Stimulated activated CD4-positive, alpha-beta T cell treated with anti-CD3 and anti-CD28 coated beads, Interleukin-15, amount 100 ng/mL, for 1 hour (primary cell): ENCODE measurements at regions not wholly inside any gene's neighbourhood (a gene's known extent, or its start where the extent isn't known, plus 50 kb on each side); places are given as distances from the start of the nearest gene placed in this dataset.

Experiments used
- DNase-seq, 2 donors: peaks; one replicate each; pipeline ENCODE4 v3.0.0-alpha.2; 2020; ENCODE audit warnings: low read depth in 1 of 2, low spot score in 1 of 2

DNA sequence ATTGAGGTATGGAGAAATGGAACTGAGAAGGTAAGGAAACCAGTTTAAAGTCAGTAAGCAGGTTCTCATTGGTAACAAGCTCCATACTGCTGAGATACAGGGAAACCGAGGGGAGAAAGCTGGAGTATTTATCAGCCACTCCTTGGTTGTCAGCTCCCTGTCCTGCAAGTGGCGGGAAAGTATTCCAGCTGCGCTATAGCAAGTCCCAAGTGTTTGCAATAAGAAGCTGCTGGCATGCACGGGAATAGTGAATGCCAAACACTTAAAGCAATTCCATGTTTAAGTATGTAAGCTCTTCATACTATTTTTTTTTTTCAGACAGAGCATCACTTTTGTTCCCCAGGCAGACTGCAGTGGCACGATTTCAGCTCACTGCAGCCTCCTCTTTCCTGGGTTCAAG, 1601.1 kb downstream of the SUCLG1 start:
- DNase-seq = no peak

- no peak for DNase-seq
These were observed 1605.8 kb downstream of the SUCLG1 start for GRCh38 chr2:82853299-82853698.

GRCh38 chr2:82852787-82853186, 1606.3 kb downstream of the SUCLG1 start:
- DNase-seq = no peak

DNA sequence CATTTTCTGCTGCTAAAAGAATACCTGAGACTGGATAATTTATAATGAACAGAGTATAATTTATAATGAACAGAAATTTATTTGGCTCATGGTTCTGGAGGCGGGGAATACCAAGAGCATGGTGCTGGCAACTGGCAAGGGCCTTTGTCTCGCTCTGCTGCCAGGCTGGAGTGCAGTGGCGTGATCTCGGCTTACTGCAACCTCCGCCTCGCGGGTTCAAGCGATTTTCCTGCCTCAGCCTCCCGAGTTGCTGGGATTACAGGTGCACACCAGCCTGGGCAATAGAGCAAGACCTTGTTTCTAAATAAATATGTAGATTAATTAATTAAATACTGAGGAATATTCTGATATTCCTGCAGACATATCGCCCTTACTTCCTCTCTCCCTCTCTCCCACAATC, 1610.8 kb downstream of the SUCLG1 start:
- DNase-seq = no peak

DNA sequence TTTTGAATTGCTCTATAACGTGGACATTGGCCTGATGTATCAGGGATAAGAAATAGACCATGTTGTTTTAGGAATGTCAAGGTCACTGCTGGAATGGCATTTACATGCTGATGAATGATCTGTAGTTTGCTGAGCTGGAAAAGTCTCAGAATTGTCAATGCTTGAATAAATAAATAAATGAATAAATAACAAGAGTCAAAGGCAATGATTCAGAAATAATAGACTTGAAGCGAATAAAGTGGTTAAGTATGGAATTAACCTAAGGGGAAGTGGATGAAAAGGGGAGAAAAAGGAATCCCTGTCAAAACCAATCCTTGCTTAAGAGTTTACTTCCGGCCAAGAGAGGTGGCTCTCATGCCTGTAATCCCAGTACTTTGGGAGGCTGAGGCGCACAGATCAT, 1620.0 kb downstream of the SUCLG1 start:
- DNase-seq = no peak

- no peak for DNase-seq
These were observed 1621.3 kb downstream of the SUCLG1 start for GRCh38 chr2:82837588-82838304.

DNA sequence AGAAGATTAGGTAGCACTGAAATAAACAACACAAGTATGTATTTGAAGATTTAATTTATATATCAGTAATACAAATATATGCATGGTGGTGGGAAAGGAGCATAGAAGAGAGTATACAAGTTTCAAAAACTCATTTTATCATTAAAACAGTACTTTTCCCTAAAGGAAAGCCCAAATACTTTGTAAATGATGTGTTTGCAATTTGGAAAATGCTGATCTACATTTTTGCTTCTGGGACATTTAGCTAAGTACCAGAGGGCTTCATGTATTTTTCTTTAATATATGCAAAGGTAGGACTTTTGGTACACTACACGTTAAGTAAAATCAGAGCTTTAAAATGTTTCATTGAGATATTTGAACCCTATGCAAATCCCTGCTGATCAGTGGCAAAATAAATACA, 1624.2 kb downstream of the SUCLG1 start:
- no peak for DNase-seq

DNA sequence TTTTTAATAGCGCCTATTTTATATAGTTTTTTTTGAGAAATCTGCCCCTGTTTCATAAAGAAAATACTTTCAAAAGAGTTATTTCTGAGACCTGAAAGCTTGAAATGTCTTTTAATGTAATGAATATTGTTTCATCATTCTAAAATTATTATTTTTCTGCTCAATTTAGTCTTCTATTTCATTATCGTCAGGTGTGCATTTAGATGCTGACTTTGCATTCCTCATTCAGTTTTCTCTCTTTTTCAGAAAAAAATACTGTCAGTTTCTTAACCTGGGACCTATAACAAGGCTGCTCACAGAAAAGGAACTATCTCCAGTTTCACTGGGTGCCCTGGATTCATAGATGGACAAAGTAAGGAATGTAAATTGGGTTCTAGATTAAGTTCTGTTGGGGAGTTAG, 1631.7 kb downstream of the SUCLG1 start:
- DNase-seq = no peak

DNA sequence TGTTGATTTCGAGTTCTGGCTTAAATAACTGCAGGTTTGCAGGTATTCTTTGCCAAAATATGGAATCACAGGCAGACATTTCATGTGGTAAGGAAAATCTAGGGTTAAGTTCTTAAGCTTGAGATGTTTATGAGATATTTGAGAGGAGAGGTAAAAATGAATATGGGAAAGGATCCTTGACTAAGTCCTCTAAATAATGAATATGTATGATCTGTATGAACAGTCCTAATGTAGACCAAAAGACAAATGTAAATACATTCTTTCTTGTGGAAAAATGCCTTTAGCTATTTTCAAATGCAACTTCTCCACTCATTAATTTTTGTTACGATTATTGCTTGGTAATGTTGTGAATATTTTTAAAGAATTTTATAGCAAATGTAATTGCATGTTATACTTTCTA, 1632.6 kb downstream of the SUCLG1 start:
- DNase-seq = no peak

- DNase-seq = no peak
These were observed 1633.5 kb downstream of the SUCLG1 start for GRCh38 chr2:82825410-82826090.

GRCh38 chr2:82823892-82824291, 1635.2 kb downstream of the SUCLG1 start:
- no peak for DNase-seq

DNA sequence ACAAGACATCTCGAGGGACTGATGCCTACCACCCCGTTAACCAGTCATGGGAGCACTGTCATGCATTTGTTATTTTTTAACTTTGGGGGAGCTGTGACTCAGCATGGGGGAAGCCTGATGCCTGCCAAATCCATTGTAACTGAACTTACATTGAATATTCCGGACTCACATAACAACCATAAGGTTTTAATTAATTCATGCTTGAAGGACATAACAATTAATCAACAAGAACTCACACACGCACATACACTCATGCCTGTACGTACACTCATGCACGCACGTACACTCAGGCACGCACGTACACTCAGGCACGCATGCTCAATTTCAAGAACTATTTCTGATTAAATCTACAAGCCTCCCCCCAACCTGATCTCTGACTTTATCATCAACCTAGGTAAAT, 1639.1 kb downstream of the SUCLG1 start:
- DNase-seq = no peak

GRCh38 chr2:82814146-82814545, 1644.9 kb downstream of the SUCLG1 start:
- no peak for DNase-seq

- DNase-seq = no peak
These were observed 1647.1 kb downstream of the SUCLG1 start for GRCh38 chr2:82811946-82812345.

GRCh38 chr2:82803307-82803706, 1655.8 kb downstream of the SUCLG1 start:
- DNase-seq = no peak

DNA sequence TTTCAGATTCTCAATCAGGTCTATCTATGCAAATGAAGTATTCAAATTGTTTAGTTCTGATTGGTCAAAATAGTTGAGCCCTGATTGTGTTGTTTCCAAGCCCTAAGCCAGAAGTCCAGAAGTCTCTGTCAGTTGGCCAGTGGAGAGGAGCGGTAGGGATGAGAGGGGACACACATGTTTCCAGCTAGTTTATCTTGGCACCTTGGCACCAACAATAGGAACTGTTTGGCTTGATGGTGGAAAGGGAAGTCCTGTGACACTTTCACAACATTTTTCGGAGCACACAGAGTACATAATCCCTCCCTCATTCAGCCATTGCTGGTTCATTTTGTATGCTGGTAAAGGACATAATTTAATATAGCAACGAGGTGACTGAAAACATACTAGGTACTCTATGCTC, 1661.6 kb downstream of the SUCLG1 start:
- no peak for DNase-seq

DNA sequence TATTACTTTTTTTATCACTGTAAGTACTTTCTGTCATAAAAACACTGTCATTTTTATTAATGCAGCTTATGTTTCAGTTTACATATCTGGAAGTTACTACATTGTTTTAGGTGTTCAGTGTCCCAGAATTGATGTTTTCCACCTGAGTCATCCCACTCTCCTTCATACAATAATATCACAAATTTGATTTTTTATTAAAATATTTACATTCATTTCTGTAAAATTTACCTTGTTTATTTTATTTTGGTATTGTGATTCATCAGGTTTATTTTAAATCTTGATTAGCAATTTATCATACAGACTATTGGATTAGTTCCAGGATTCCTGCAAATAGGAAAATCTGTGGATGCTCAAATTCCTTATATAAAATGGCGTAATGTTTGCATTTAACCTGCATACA, 1662.9 kb downstream of the SUCLG1 start:
- no peak for DNase-seq

DNA sequence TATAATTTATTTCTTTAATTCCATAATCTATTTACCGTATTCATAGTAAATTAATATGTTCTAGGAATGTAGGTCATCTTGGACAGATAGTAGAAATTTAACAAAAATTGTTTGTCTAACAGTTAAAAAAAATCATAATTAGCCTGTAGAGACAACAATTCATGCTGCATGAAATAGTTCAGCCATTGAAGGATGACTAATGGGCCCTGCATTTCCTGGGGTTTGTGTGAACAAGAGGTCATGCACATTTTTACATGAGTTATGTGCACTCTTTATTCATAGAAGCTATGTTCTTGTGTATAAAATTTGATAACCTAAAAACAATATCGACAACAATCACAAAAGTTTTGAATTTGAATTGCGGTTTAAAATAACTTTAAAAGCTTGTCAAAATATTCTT, 1663.6 kb downstream of the SUCLG1 start:
- no peak for DNase-seq

- no peak for DNase-seq
These were observed 1665.2 kb downstream of the SUCLG1 start for GRCh38 chr2:82793711-82794435.

DNA sequence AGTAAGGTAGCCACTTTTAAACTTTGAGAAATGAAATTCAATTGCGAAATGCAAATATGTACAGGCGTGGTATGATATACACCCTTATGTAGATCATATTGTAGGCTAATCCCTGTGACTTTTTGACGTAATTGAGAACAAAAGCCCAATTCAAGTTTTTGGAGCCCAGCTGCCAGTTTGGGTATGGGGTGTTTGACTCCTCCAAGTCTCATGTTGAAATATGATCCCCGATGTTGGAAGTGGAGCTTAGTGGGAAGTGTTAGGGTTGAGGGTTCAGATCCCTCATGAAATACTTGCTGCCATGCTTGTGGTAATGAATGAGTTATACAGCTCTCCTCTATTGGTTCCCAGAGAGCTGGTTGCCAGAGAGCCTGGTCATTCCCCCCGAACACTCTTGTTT, 1666.8 kb downstream of the SUCLG1 start:
- no peak for DNase-seq

GRCh38 chr2:82790206-82791021, 1668.7 kb downstream of the SUCLG1 start:
- DNase-seq = no peak

- no peak for DNase-seq
These were observed 1669.3 kb downstream of the SUCLG1 start for GRCh38 chr2:82789851-82790205.
